ENCODE measurements at regions not wholly inside any gene's neighbourhood (a gene's known extent, or its start where the extent isn't known, plus 50 kb on each side); places are given as distances from the start of the nearest gene placed in this dataset.

GRCh38 chr5:83844449-83845068, 123.9 kb upstream of the HAPLN1 start (continued):
- TF ChIP-seq ETV6 (conservative IDR thresholded peaks at IDR 0.05 in 1 of 2, IDR thresholded peaks at IDR 0.05 in 1 of 2; ENCODE audit: borderline replicate concordance in 1 of 2, low read depth in 1 of 2), result no peak
- TF ChIP-seq IRF4 (IDR thresholded peaks at IDR 0.05; ENCODE audit: low read depth, low read length), result no peak
- TF ChIP-seq GABPA (IDR thresholded peaks at IDR 0.05; ENCODE audit: low read depth), result no peak
- no peak for TF ChIP-seq NBN (IDR thresholded peaks at IDR 0.05)
- TF ChIP-seq JUND (IDR thresholded peaks at IDR 0.05; ENCODE audit: low read depth, low read length), result no peak
- TF ChIP-seq SUPT20H (IDR thresholded peaks at IDR 0.05; ENCODE audit: borderline replicate concordance, control insufficient read depth, low read depth, low read length), result no peak
- no peak for TF ChIP-seq SMAD1 (IDR thresholded peaks at IDR 0.05; ENCODE audit: low read depth, partially characterized antibody)
- no peak for TF ChIP-seq CTCF (IDR thresholded peaks at IDR 0.05 in 2 of 3, conservative IDR thresholded peaks at IDR 0.05 in 1 of 3; ENCODE audit: control insufficient read depth in 2 of 3, extremely low read depth in 1 of 3, insufficient read depth in 1 of 3, low read depth in 3 of 3, low read length in 3 of 3)
- peak; percentile 54; the same call in 1 of the 2 replicates for TF ChIP-seq POLR2AphosphoS5 (IDR thresholded peaks at IDR 0.05; ENCODE audit: low read length)
- TF ChIP-seq SMARCA5 (IDR thresholded peaks at IDR 0.05), result no peak
- no peak for TF ChIP-seq HDAC6 (IDR thresholded peaks at IDR 0.05; ENCODE audit: unreplicated experiment)
- TF ChIP-seq BRCA1 (IDR thresholded peaks at IDR 0.05; ENCODE audit: low read depth, low read length), result no peak
- TF ChIP-seq SRF (IDR thresholded peaks at IDR 0.05; ENCODE audit: low read depth in 2 of 2, low read length in 2 of 2), result no peak
- TF ChIP-seq NKRF (conservative IDR thresholded peaks at IDR 0.05), result no peak
- TF ChIP-seq CBX3 (IDR thresholded peaks at IDR 0.05; ENCODE audit: borderline replicate concordance, low read depth), result no peak
- TF ChIP-seq ESRRA (IDR thresholded peaks at IDR 0.05; ENCODE audit: low read length), result no peak
- TF ChIP-seq TBL1XR1 (IDR thresholded peaks at IDR 0.05; ENCODE audit: low read depth, low read length), result no peak
- TF ChIP-seq EGR1 (IDR thresholded peaks at IDR 0.05; ENCODE audit: borderline replicate concordance in 1 of 2, low read depth in 2 of 2, low read length in 2 of 2), result no peak
- TF ChIP-seq POU2F2 (IDR thresholded peaks at IDR 0.05; ENCODE audit: borderline replicate concordance, low read depth, low read length), result no peak
- TF ChIP-seq IRF3 (IDR thresholded peaks at IDR 0.05), result no peak
- no peak for TF ChIP-seq CHD4 (IDR thresholded peaks at IDR 0.05)
- no peak for TF ChIP-seq POLR2AphosphoS2 (IDR thresholded peaks at IDR 0.05; ENCODE audit: low read depth, low read length)
- TF ChIP-seq KDM1A (IDR thresholded peaks at IDR 0.05; ENCODE audit: borderline replicate concordance), result no peak
- no peak for TF ChIP-seq ZSCAN29 (IDR thresholded peaks at IDR 0.05)
- TF ChIP-seq FOXM1 (IDR thresholded peaks at IDR 0.05; ENCODE audit: low read depth, low read length), result 0 out of 2 replicates have a peak, but pooled peaks have one; percentile 51
- no peak for TF ChIP-seq NR2C2 (IDR thresholded peaks at IDR 0.05; ENCODE audit: borderline replicate concordance, control insufficient read depth, insufficient read length, low read depth)
- no peak for TF ChIP-seq ELK1 (IDR thresholded peaks at IDR 0.05; ENCODE audit: low read depth, low read length)
